ENCODE measurements at regions not wholly inside any gene's neighbourhood (a gene's known extent, or its start where the extent isn't known, plus 50 kb on each side); places are given as distances from the start of the nearest gene placed in this dataset.

GRCh38 chr9:99309141-99309939 is 87.3 kb downstream of the SEC61B start:
- ATAC-seq (ENCODE audit: insufficient number of reproducible peaks, low FRiP score, low read depth), result no peak

DNA sequence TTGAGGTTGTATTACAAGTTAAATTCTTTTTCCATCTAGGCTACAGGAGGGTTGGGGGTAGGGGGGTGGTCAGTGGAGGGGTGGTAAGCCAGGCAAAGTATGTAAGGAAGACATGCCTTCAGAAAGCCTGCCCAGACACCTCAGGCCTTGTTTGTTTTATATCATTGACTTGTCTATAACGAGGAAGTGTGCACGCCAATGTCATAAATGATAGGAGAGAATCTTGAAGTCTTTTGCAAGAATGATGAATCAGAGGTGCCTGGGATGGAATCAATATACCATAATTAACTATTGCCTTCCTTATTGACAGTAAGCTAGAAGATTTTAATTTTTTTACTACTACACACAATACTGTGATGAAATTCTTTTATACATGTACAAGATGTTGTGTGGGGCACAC is 90.7 kb downstream of the SEC61B start:
- ATAC-seq (ENCODE audit: insufficient number of reproducible peaks, low FRiP score, low read depth) (no peak), DNase-seq (ENCODE audit: low spot score) (no peak)
- Histone ChIP-seq H3K9me3 (no peaks in the 10 kb centered on the region), H3K36me3 (no peaks in the 10 kb centered on the region), H3K27me3 (replicated peaks; ENCODE audit: insufficient read depth) (no peaks in the 10 kb centered on the region), H3K4me1 (ENCODE audit: control insufficient read depth in 1 of 2, low read depth in 2 of 2) (no peaks in the 10 kb centered on the region), H3K4me3 (no peak overlapping the region), H3K27ac (no peak overlapping the region)
- no peak for TF ChIP-seq CTCF (IDR thresholded peaks at IDR 0.05)

More at GRCh38 chr9:99309141-99309939, 87.3 kb downstream of the SEC61B start:
- Histone ChIP-seq H3K36me3 (no peaks in the 10 kb centered on the region), H3K4me3 (no peak overlapping the region), H3K27me3 (replicated peaks; ENCODE audit: insufficient read depth) (no peaks in the 10 kb centered on the region), H3K9me3 (no peaks in the 10 kb centered on the region), H3K4me1 (ENCODE audit: control insufficient read depth in 1 of 2, low read depth in 2 of 2) (no peaks in the 10 kb centered on the region), H3K27ac (no peak overlapping the region)
- TF ChIP-seq CTCF (IDR thresholded peaks at IDR 0.05), result no peak
- DNase-seq (ENCODE audit: low spot score), result no peak

DNA sequence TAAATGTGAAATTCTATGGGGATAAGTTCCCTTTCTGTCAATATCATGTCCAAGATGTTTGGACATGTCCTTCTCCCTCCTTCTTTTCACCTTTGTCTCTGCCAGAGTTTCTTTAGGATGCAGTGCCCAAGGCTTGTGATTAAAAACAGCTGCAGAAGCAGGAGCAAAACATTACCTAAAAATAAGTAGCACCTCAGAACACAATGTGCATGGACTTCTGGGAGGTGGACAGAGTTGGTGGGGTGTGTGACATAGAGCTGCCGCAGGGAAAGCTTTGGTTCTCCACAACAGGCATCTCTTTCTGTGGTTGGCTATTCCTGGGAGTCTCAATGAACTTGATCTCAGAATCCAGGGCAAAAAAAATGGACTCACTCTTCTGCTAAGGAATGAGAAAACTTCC is 97.0 kb downstream of the SEC61B start:
- Histone ChIP-seq H3K9me3 (no peaks in the 10 kb centered on the region), H3K4me3 (no peak overlapping the region), H3K27ac (no peak overlapping the region), H3K36me3 (no peaks in the 10 kb centered on the region), H3K4me1 (ENCODE audit: control insufficient read depth in 1 of 2, low read depth in 2 of 2) (no peaks in the 10 kb centered on the region), H3K27me3 (replicated peaks; ENCODE audit: insufficient read depth) (no peaks in the 10 kb centered on the region)
- ATAC-seq (ENCODE audit: insufficient number of reproducible peaks, low FRiP score, low read depth) (no peak), DNase-seq (ENCODE audit: low spot score) (no peak)
- TF ChIP-seq CTCF (IDR thresholded peaks at IDR 0.05), result no peak

- no peak for ATAC-seq (ENCODE audit: insufficient number of reproducible peaks, low FRiP score, low read depth)
- no peak for DNase-seq (ENCODE audit: low spot score)
- no peak for TF ChIP-seq CTCF (IDR thresholded peaks at IDR 0.05)
These were observed 100.2 kb downstream of the SEC61B start for GRCh38 chr9:99322299-99322698.

DNA sequence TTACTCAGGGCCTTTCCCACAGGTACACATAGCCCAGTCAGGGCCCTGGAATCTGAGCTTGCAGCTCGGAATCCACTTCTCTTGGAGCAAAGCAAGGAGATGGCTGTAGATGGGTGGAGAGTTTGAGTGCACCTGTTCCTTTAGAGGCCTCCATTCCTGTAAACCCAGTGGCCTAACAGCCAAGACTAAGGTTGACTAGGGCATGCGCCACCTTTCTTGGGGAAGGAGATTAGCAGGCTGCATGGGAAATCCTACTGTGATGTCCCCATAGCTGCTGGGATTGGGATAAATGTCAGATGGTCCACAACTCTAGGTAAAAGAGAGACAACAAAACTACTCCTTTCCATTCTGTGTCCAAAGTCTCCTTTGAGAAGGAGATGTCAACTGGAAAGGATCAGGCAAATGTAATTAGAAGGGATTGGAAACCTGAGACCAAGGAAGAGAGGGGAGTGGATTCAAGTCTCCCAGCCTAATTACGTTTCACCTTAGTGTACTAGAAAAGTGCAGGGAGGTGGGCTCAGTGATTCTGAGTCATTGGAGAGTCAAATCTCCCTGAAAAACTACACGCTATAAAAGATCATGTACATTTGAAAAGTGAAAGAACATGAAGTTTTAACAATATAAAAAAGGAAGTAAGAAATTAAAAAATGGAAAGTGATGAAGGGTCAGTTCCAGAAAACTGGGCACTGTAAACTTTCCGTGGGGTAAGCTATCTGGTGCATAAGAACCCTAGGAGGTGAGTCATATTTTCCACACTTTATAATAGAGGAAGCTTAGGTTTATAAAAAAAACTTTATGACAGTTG is 104.2 kb downstream of the SEC61B start:
- no peaks in the 10 kb centered on the region for H3K9me3 ChIP-seq
- no peak for DNase-seq (ENCODE audit: low spot score)
- H3K27me3 ChIP-seq (replicated peaks; ENCODE audit: insufficient read depth), result no peaks in the 10 kb centered on the region
- H3K4me1 ChIP-seq (ENCODE audit: control insufficient read depth in 1 of 2, low read depth in 2 of 2), result no peaks in the 10 kb centered on the region
- no peak overlapping the region for H3K27ac ChIP-seq
- no peak for TF ChIP-seq CTCF (IDR thresholded peaks at IDR 0.05)
- ATAC-seq (ENCODE audit: insufficient number of reproducible peaks, low FRiP score, low read depth), result no peak
- H3K4me3 ChIP-seq, result no peak overlapping the region
- H3K36me3 ChIP-seq, result no peaks in the 10 kb centered on the region

More at GRCh38 chr9:99322299-99322698, 100.2 kb downstream of the SEC61B start:
- no peaks in the 10 kb centered on the region for H3K9me3 ChIP-seq
- no peaks in the 10 kb centered on the region for H3K4me1 ChIP-seq (ENCODE audit: control insufficient read depth in 1 of 2, low read depth in 2 of 2)
- H3K4me3 ChIP-seq, result no peak overlapping the region
- H3K27me3 ChIP-seq (replicated peaks; ENCODE audit: insufficient read depth), result no peaks in the 10 kb centered on the region
- H3K27ac ChIP-seq, result no peak overlapping the region
- no peaks in the 10 kb centered on the region for H3K36me3 ChIP-seq
